Fibroblast of mammary gland (primary cell): ENCODE measurements at regions not wholly inside any gene's neighbourhood (a gene's known extent, or its start where the extent isn't known, plus 50 kb on each side); places are given as distances from the start of the nearest gene placed in this dataset.

ENCODE experiments used
- DNase-seq: peaks from one replicate; pipeline ENCODE4 v3.0.0-alpha.2; 2010; ENCODE audit warnings: low read depth
- H3K4me3 ChIP-seq: 2 replicates; pipeline ENCODE4 v1.5.1; 2011; ENCODE audit warnings: low read depth, mild to moderate bottlenecking, low read length, moderate library complexity; ENCODE audit not compliant: control insufficient read depth
- TF ChIP-seq, protein P1 (sequence below): conservative IDR thresholded peaks from 2 replicates; pipeline ENCODE4 v1.5.1; 2011; ENCODE audit warnings: low read depth, low read length, inconsistent platforms; ENCODE audit not compliant: control insufficient read depth, insufficient read depth

DNA sequence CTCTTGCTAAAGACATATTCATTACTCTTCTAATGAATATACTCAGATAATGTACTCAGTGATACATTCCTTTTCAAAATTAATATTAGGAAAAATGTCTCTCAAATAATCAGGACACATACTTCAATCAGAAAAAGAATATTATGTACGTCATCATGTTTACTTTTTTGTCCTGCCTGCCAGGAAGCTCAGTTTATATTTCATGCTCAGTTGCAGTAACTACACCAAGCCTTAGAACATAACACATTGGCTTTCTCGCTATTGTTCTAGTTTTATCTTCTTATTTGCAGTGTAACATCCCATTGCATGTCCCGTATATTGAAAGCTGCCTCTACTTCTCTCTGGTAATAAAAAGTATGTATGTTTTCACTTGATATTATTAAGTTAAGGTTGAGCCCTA, 181.5 kb upstream of the LPP start:
- TF ChIP-seq, protein P1, sequence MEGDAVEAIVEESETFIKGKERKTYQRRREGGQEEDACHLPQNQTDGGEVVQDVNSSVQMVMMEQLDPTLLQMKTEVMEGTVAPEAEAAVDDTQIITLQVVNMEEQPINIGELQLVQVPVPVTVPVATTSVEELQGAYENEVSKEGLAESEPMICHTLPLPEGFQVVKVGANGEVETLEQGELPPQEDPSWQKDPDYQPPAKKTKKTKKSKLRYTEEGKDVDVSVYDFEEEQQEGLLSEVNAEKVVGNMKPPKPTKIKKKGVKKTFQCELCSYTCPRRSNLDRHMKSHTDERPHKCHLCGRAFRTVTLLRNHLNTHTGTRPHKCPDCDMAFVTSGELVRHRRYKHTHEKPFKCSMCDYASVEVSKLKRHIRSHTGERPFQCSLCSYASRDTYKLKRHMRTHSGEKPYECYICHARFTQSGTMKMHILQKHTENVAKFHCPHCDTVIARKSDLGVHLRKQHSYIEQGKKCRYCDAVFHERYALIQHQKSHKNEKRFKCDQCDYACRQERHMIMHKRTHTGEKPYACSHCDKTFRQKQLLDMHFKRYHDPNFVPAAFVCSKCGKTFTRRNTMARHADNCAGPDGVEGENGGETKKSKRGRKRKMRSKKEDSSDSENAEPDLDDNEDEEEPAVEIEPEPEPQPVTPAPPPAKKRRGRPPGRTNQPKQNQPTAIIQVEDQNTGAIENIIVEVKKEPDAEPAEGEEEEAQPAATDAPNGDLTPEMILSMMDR = no peak
- no peak for DNase-seq

GRCh38 chr3:187973977-187974870, 179.7 kb upstream of the LPP start:
- no peak overlapping the region for H3K4me3 ChIP-seq
- no peak for DNase-seq
- TF ChIP-seq, protein P1 = no peak

More for the DNA sequence above, 181.5 kb upstream of the LPP start:
- H3K4me3 ChIP-seq = no peak overlapping the region

DNA sequence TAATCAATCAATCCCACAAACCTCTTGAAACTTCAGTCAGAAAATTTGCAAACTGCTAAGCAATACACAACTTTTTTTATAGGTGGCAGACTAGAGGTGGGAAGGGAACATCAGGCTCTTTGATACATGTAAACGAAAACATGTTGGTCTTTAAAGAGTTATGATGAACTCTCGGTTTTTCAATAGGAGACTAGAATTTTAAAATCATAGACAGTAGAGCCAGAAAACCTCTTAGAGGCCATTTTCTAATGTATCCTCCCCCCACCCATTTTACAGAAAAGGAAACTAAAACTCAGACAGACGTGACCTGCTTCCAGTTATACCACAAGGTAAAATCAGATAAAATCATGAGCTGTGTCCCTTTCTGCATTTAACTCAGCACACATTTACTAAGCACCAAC, 179.1 kb upstream of the LPP start:
- H3K4me3 ChIP-seq = no peak overlapping the region
- no peak for DNase-seq
- TF ChIP-seq, protein P1 = peak; percentile 23

- DNase-seq = peak; percentile 94
- no peak overlapping the region for H3K4me3 ChIP-seq
These were observed 178.2 kb upstream of the LPP start for GRCh38 chr3:187975561-187976364.

DNA sequence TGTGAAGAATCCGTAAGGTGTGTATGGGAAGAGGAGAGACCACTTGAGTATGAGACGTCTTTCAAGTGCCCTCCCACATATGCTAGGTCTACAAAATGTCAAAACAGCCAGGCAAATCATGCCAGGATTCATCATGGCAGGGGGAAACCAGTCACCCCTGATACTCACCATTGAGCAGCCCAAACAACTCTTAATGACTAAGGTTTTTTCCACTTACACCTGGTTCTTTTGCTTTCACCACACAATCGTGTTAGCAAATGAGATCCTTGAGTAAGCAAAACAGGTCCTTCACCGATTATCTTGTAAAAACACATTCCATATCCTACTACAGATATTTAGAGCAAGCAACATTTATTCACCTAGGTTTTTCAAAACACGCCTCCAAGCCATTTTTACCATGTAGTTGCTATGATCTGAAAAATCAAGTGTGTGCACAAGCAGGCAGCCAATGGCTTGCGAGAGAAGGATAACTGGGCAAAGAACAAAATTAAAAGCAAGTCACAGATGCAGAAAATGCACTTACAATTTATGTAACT, 177.5 kb upstream of the LPP start:
- DNase-seq = no peak
- TF ChIP-seq, protein P1 = no peak
- no peak overlapping the region for H3K4me3 ChIP-seq

More at GRCh38 chr3:187975561-187976364, 178.2 kb upstream of the LPP start:
- TF ChIP-seq, protein P1 = no peak

GRCh38 chr3:187977659-187978058, 176.3 kb upstream of the LPP start:
- DNase-seq = no peak
- TF ChIP-seq, protein P1 = no peak
- H3K4me3 ChIP-seq = no peak overlapping the region
